SK-N-DZ (cell line): ENCODE measurements at regions not wholly inside any gene's neighbourhood (a gene's known extent, or its start where the extent isn't known, plus 50 kb on each side); places are given as distances from the start of the nearest gene placed in this dataset.

Source experiments
- DNase-seq: peaks from one replicate; pipeline ENCODE4 v3.0.0-alpha.2; 2015; ENCODE audit warnings: low spot score

DNA sequence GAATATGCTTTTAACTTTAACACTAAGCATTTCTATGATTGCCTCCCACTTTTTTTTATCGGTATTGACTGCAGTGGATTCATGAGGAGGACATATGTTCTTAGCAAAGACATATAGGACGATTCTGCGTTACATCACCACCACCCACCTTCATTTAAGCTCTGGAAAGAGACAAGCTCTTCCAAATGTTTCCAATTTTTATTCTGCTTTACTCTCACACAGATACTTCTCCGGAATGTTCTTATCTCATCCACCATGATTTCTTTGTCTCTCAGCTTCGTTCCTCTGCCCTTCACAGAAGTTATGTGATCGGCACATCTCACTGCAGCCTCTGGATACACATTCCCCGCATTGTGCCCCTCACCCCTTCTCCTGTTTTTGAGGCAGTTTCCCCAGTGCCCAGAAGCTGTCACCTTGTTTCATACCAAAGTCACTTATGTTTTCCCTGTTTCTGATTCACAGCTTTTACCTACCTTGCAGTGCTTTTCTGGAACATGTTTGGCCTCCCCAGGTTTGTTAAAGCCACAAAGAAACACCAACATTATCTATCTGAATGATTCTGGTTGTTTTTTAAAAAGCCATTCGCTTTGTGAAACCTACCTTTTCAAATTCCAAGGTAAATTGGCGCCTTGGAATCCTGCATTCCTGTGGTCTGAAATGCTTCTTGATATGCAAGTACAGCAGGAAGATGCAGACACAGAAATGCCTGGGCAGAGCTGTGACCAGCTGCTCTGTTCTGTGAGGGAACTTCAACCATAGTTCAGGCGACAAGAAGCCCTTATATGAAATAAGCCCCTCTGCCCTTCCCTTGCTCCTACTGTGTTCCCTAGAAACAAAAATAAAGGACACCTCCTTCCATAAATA is 1020.2 kb downstream of the TTLL7 start:
- no peak for DNase-seq

DNA sequence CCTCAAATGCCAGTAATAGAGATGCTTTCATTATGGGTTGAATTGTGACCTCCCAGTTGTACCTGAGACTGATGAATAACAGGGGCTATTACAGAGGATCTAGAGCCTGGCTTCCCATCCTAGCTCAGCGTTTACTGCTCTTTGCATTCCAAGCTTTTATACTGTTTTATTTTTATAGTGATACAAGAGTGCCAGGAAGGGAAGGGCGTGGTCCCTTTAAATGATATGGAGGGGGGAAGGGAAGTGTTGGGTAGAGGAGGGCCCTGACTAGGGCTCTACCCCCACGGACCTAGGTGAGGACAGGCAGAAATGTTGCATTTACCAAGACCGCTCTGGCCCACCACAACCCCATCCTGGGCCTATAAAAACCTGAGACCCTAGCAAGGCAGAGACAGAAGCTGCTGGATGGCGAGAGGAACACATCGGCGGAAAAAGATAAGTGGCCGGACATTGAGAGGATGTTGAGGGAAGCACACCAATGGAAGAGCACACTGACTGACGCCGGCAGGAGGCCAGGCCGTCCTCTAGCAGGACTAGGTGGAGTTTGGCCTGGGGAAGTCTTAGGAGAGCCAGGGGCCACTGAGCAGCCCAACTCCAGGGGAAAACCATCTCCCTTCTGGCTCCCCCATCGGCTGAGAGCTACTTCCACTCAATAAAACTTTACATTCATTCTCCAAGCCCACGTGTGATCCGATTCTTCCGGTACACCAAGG is 1025.9 kb downstream of the TTLL7 start:
- DNase-seq, result no peak

- no peak for DNase-seq
These were observed 1029.6 kb downstream of the TTLL7 start for GRCh38 chr1:82969340-82969739.

GRCh38 chr1:82962658-82963057 is 1036.3 kb downstream of the TTLL7 start:
- DNase-seq, result no peak

GRCh38 chr1:82950606-82951200 is 1048.2 kb downstream of the TTLL7 start:
- no peak for DNase-seq

DNA sequence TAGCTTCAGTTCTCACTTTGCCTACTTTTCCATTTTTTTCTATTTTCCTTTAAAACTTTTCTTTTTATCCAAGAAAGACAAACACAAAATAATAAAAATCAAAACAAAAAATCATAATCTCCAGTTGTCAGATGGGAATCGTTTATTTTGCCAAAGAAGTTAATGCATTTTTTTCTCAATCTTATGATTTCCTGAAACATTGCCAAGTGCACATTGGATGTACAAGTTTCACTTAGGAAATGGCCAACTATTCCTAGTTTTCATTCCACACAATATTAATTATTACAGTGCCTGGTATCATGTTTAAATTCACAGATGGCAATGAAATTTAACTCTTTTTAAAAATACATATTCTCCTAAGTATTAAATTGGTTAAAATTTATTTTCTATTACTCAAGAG is 1050.5 kb downstream of the TTLL7 start:
- DNase-seq, result no peak

DNA sequence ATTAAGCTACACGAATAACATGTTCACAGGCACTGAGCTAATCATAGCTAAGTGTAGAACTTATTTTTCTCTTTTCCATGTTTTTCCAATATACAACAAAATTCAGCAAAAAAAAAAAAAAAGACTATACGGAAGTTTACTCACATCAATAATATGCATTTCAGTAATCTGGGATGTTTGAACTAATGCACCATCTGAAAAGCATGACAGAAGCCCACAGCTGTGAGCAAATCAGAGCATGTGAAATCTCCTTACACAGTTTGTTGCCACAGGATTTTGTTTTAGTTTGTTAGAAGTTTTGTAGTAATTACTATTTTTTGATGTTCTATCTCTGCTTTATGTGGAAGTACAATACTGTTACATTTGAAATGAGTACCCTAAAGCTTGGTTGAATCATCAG is 1051.7 kb downstream of the TTLL7 start:
- no peak for DNase-seq

DNA sequence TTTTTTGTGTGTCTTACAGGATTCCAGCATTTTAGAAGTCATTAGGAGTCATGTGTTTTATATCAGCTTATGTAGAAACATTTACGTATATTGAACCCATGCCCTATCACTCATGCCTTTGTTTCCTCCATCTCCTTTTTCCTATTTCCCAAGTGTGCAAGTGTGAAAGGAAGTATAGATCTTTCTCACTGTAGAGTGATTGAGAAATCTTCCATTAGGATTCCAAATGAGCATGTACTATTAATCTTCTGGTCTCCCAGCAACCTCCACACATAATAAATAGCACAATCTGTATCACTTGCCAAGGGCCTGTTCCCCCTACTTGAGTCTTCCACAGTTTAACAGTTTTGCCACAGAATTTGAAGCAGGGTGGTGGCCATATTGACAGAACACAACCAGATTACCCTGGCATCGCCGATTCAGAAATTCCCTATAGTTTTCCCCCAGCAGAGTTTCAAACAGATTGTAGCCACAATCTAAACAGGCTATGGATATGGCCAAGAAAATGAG is 1052.8 kb downstream of the TTLL7 start:
- DNase-seq, result no peak

GRCh38 chr1:82944822-82945221 is 1054.1 kb downstream of the TTLL7 start:
- DNase-seq, result no peak

DNA sequence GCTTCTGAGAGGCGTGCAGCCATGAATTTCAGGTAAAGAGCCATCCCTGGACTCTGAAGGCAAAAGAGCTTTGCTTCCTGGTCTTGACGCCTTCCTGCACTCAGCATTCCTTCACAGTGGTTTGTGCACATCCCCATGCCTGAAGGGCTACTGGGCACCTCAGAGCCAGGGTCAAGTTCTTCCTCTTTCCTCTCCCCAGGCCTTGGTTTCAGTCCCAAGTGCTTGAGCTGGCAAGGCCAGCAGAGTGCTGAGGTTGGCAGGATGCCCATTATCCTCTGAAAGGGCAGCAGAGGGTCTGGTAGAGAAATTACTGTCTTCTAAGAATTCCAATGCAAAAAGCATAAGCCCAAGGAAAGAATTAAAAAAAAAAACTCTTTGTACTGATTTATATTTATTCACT is 1064.9 kb downstream of the TTLL7 start:
- no peak for DNase-seq

GRCh38 chr1:82932727-82933126 is 1066.2 kb downstream of the TTLL7 start:
- no peak for DNase-seq

- no peak for DNase-seq
These were observed 1066.7 kb downstream of the TTLL7 start for GRCh38 chr1:82932207-82932606.

GRCh38 chr1:82931006-82931405 is 1067.9 kb downstream of the TTLL7 start:
- DNase-seq, result no peak

DNA sequence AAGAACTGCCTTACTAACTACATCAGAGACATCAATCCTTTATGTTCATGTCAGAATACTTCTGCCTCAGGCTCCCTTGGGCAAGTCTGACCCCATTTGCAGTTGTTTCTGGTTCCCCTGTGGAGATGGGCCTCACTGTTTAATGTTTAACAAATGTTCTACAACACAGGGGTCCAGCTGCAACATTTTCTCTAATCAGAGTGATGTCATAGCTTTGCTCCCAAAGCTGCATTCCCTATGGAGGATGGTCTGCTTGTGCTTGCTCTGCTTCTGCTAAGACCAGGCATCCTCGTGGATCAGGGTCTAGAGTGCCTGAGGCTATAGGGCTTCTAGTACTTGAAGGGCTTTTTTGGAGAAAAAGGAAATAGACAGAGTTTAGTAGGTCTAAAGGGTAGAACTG is 1071.2 kb downstream of the TTLL7 start:
- DNase-seq, result peak; percentile 3

- DNase-seq, result no peak
These were observed 1074.3 kb downstream of the TTLL7 start for GRCh38 chr1:82924666-82925065.

- DNase-seq, result no peak
These were observed 1075.0 kb downstream of the TTLL7 start for GRCh38 chr1:82923931-82924330.

DNA sequence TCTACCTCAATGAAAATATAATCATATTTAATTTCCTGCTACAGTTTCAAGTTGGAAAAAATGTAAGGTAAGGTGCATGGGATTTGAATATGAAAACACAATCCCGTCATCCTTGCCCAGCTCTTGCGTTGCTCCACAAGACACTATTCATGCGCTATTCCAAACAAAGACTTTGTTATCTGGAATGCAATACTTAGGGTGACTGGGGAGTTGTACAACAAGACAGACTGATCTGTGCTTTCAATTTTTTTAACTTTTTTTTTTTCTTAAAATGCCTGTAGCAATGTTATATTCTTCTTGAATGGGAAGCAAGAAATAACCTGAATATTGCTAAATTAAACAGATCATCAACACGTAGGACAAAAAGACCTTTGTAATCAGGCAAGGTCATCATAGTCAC is 1077.2 kb downstream of the TTLL7 start:
- DNase-seq, result no peak

- no peak for DNase-seq
These were observed 1078.3 kb downstream of the TTLL7 start for GRCh38 chr1:82920418-82921248.

GRCh38 chr1:82919837-82920236 is 1079.1 kb downstream of the TTLL7 start:
- DNase-seq, result no peak

- no peak for DNase-seq
These were observed 1091.6 kb downstream of the TTLL7 start for GRCh38 chr1:82907313-82907712.

DNA sequence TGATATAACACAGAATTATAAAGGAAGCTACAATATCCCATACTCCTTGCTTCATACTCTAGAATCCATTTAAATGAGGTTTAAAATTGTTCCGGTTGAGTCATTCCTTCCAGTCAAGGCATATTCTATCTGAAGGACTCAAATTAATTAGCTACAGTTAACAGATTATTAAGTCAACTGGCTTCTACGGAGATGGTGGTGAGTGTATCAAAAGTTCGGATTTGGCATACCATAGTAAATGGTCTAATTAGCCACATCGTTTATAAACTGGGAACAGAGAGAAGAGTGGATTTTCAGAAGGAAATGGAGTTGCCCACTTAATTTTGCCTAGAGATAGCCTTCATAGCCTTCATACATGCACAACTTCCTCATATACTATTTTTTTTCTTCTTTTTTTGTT is 1095.3 kb downstream of the TTLL7 start:
- no peak for DNase-seq

- DNase-seq, result no peak
These were observed 1097.4 kb downstream of the TTLL7 start for GRCh38 chr1:82901561-82901960.
